Heart left ventricle (tissue), 16 donors: ENCODE measurements at regions not wholly inside any gene's neighbourhood (a gene's known extent, or its start where the extent isn't known, plus 50 kb on each side); places are given as distances from the start of the nearest gene placed in this dataset.

Source experiments
- ATAC-seq, 4 donors: fragments of 200-7000 bp; cut with Tn5 transposase; one replicate each; pipeline ENCODE4 v1.9.1; 2020 to 2022; ENCODE audit warnings: moderate library complexity in 4 of 4, mild to moderate bottlenecking in 3 of 4, moderate number of reproducible peaks in 1 of 4
- DNase-seq, 5 donors: peaks; one replicate each; pipeline ENCODE4 v3.0.0-alpha.2; 2020
- H3K27ac ChIP-seq, 12 donors: fragments of 200-600 bp; sonication (generic) in 4 of 12; one replicate each; pipeline versions ENCODE4 v1.5.0 to v1.8.0; 2016 to 2022; ENCODE audit warnings: mild to moderate bottlenecking in 2 of 12
- H3K27me3 ChIP-seq, 9 donors: fragments of 200-600 bp; sonication (generic) in 2 of 9; one replicate each; pipeline versions ENCODE4 v1.5.1 to v1.8.0; 2016 to 2022; ENCODE audit warnings: mild to moderate bottlenecking in 3 of 9
- H3K36me3 ChIP-seq, 9 donors: fragments of 200-600 bp; sonication (generic) in 2 of 9; one replicate each; pipeline versions ENCODE4 v1.5.0 to v1.8.0; 2018 to 2022; ENCODE audit warnings: mild to moderate bottlenecking in 2 of 9
- H3K4me1 ChIP-seq, 12 donors: fragments of 200-600 bp; sonication (generic) in 4 of 12; one replicate each; pipeline versions ENCODE4 v1.5.0 to v1.8.0; 2016 to 2022; ENCODE audit warnings: mild to moderate bottlenecking in 3 of 12
- H3K4me3 ChIP-seq, 12 donors: fragments of 200-600 bp; sonication (generic) in 4 of 12; one replicate each; pipeline versions ENCODE4 v1.5.0 to v1.8.0; 2017 to 2022; ENCODE audit warnings: mild to moderate bottlenecking in 9 of 12, moderate library complexity in 4 of 12
- H3K9me3 ChIP-seq, 12 donors: fragments of 200-600 bp; sonication (generic) in 4 of 12; one replicate each; pipeline versions ENCODE4 v1.5.0 to v1.8.0; 2016 to 2022; ENCODE audit warnings: mild to moderate bottlenecking in 1 of 12
- POLR2A ChIP-seq, 2 donors: fragments of 450-650 bp; IDR thresholded peaks; one replicate each; pipeline ENCODE4 v1.6.1; 2017; ENCODE audit warnings: antibody characterized with exemption in 2 of 2, mild to moderate bottlenecking in 2 of 2, moderate library complexity in 2 of 2
- WGBS, 4 donors: extraction: QIAGEN DNeasy Blood & Tissue Kit in 2 of 4; methylation state at CpG; one replicate each; pipeline versions ENCODE4 v1.1.5 to v1.1.7; 2013 to 2018; 5-methylcytosine and 5-hydroxymethylcytosine counted together
- intact Hi-C, 10 donors: fragments of 100-400 bp; cut with DNase I; formaldehyde crosslinking; loops; one replicate each; pipeline versions ENCODE4 v1.11.1 to v1.14.2; 2022
- TF ChIP-seq, protein P1 (sequence below), 12 donors: fragments of 200-600 bp; sonication (generic) in 4 of 12; IDR thresholded peaks; one replicate each; pipeline versions ENCODE4 v1.5.0 to v1.8.0; 2018 to 2022; ENCODE audit warnings: antibody characterized with exemption in 12 of 12, mild to moderate bottlenecking in 5 of 12
- donor health status: ischemic (EF 13 %, LVEDD 7.1; RV severe dilation, severe dysfunction).
- donor health status: healthy with polysubstance abuse.
- donor health status: DM: no; HTN: yes; CAD: no.
- donor health status: DM: no; HTN: no; CAD: no.
- donor health status: ischemic (EF 25% LVEDD 6.9; RV normal size, moderate dysfunction).
- donor health status: ischemic (EF 25% LVEDD 5.7; RV mildly dilated, moderate dysfunction).
- donor health status: healthy.
- donor health status: DM: yes; HTN: yes; CAD: no.
- donor health status: ischemic (EF 35%, LVEDD 5.7; RV mildly dilated, moderate dysfunction).
- donor health status: nonischemic (EF 11% LVEDD 7.7; RV severe dilation, severe dysfunction).
- donor health status: DM: yes; HTN: yes; CAD: no.
- donor health status: PGD.
- donor health status: ischemic (EF 29% LVEDD 5.4; RV normal size, mild dysfunction).
- donor health status: nonischemic (EF 23%, LVEDD 6.1; RV moderate dilation, normal function).

DNA sequence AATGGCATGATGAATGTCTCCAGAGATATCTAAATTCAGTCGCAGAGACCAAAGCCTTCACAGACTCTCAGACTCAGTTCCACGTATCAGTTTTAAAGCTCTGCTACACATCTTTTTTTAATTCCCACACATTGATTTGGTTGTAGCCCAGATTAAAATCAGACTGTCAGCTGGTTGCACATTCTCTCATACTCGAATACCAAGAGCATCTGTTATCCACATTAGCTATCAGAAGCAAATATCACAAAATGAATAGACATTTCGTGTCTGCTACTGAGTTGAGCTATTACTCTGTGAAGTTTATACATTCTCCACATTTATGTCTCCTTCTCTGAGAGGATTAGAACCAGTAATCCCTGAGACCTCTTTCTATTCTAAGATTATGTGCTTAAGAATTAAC lies 229.2 kb downstream of the GPAM start:
- TF ChIP-seq, protein P1, sequence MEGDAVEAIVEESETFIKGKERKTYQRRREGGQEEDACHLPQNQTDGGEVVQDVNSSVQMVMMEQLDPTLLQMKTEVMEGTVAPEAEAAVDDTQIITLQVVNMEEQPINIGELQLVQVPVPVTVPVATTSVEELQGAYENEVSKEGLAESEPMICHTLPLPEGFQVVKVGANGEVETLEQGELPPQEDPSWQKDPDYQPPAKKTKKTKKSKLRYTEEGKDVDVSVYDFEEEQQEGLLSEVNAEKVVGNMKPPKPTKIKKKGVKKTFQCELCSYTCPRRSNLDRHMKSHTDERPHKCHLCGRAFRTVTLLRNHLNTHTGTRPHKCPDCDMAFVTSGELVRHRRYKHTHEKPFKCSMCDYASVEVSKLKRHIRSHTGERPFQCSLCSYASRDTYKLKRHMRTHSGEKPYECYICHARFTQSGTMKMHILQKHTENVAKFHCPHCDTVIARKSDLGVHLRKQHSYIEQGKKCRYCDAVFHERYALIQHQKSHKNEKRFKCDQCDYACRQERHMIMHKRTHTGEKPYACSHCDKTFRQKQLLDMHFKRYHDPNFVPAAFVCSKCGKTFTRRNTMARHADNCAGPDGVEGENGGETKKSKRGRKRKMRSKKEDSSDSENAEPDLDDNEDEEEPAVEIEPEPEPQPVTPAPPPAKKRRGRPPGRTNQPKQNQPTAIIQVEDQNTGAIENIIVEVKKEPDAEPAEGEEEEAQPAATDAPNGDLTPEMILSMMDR (IDR thresholded peaks at IDR 0.05): no peak
- no peak for TF ChIP-seq POLR2A (IDR thresholded peaks at IDR 0.05)
- intact Hi-C loops: no loop called here
- no peak for ATAC-seq
- H3K9me3 ChIP-seq: peaks cover 0 to 20% (median 3%) of the 10 kb centered on the region in 12 donors
- no peak for DNase-seq
- no peak overlapping the region for H3K4me3 ChIP-seq
- no peaks in the 10 kb centered on the region for H3K36me3 ChIP-seq
- 63 to 72% (median 64%) methylated on average over 4 of the region's 4 CpGs for WGBS, 4 donors
- no peaks in the 10 kb centered on the region for H3K4me1 ChIP-seq
- H3K27ac ChIP-seq: no peak overlapping the region
- H3K27me3 ChIP-seq: no peaks in the 10 kb centered on the region

DNA sequence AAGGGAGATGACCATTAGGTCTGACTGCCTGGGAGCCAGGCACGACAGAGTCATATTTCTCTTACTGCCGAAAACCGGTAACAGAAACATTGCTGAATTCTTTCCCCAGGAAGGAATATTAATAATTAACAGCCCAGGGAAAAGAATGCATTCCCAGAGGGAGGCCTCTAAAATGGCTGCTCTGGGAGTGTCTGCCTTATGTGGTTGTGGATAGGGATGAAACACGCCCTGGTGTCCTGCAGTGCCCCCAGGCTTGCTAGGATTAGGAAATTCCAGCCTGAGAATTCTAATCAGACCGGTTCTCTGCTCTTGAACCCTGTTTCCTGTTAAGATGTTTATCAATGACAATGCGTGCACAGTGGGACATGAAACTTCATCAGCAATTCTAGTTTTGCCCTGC lies 226.7 kb downstream of the GPAM start:
- peaks cover 0 to 20% (median 3%) of the 10 kb centered on the region in 12 donors for H3K9me3 ChIP-seq
- ATAC-seq (no peak), DNase-seq (no peak)
- H3K36me3 ChIP-seq: no peaks in the 10 kb centered on the region
- intact Hi-C loops: no loop called here
- no peak overlapping the region for H3K4me3 ChIP-seq
- no peak overlapping the region for H3K27ac ChIP-seq
- TF ChIP-seq POLR2A (IDR thresholded peaks at IDR 0.05): no peak
- TF ChIP-seq, protein P1 (IDR thresholded peaks at IDR 0.05): no peak
- H3K27me3 ChIP-seq: no peaks in the 10 kb centered on the region
- no peaks in the 10 kb centered on the region for H3K4me1 ChIP-seq
- WGBS, 4 donors: 87 to 92% (median 89%) methylated on average over 6 of the region's 6 CpGs

DNA sequence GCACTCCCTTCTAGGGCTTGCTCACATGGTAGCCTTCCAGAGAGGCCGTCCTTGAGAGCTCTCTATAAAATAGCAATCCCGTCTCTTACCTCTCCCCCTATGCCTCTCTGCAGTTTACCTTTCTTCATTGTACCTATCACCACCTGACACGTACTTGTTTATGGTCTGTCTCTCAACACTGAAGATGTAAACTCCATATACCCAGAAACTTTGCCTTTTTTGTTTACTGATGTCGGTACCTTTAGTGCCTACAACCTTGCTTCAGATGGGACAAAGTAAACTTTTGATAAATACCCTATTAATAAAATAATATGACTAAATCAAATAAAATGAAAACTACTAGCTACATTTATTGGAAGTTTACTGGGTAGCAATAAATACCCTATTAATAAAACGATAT lies 220.6 kb downstream of the GPAM start:
- TF ChIP-seq, protein P1 (IDR thresholded peaks at IDR 0.05): no peak
- no peak for TF ChIP-seq POLR2A (IDR thresholded peaks at IDR 0.05)
- intact Hi-C loops: no loop called here
- Histone ChIP-seq H3K27me3 (no peaks in the 10 kb centered on the region), H3K9me3 (peaks cover 0 to 6% (median 0%) of the 10 kb centered on the region in 12 donors), H3K4me1 (no peaks in the 10 kb centered on the region), H3K27ac (no peak overlapping the region), H3K4me3 (no peak overlapping the region), H3K36me3 (no peaks in the 10 kb centered on the region)
- DNase-seq (no peak), ATAC-seq (no peak)
- 75 to 83% (median 77%) methylated on average over 5 of the region's 5 CpGs for WGBS, 4 donors

DNA sequence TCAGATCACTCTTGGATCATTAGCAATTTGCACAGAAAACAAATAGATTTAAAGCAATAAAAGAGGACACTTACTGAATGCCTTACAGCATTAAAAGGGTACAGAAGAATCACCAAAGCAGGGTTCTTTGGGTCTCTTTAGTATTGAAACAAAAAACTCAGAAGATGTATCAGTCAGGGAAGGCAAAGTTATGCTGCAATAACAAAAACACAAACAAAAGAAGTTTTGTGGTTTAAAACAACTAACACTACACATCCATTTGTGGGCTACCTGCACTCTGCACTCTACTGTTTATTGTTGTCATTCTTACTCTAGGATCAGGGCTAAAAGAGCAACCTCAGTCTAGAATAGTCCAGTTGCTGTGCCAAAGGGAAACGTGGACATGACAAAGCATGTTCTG lies 216.4 kb downstream of the GPAM start:
- Histone ChIP-seq H3K9me3 (peaks cover 0 to 6% (median 0%) of the 10 kb centered on the region in 12 donors), H3K4me3 (no peak overlapping the region), H3K36me3 (no peaks in the 10 kb centered on the region), H3K27me3 (no peaks in the 10 kb centered on the region), H3K4me1 (no peaks in the 10 kb centered on the region), H3K27ac (no peak overlapping the region)
- TF ChIP-seq POLR2A (IDR thresholded peaks at IDR 0.05): no peak
- TF ChIP-seq, protein P1 (IDR thresholded peaks at IDR 0.05): no peak
- no peak for DNase-seq
- ATAC-seq: no peak
- WGBS, 4 donors: 64 to 77% (median 67%) methylated on average over 1 of the region's 1 CpG
- intact Hi-C loops: no loop called here
